Dendritic cell treated with granulocyte-macrophage colony-stimulating factor and Interleukin-4, amounts not matched to agents 40 ng/mL and 50 ng/mL, for 4 days (primary cell): ENCODE measurements at regions not wholly inside any gene's neighbourhood (a gene's known extent, or its start where the extent isn't known, plus 50 kb on each side); places are given as distances from the start of the nearest gene placed in this dataset.

Experiments
- H3K27ac Mint-ChIP-seq: one replicate; pipeline ENCODE4 v1.8.0; 2022; ENCODE audit warnings: mild to moderate bottlenecking, mixed read lengths
- H3K27me3 Mint-ChIP-seq: one replicate; pipeline ENCODE4 v1.8.0; 2022; ENCODE audit warnings: mild to moderate bottlenecking, mixed read lengths
- H3K36me3 Mint-ChIP-seq: one replicate; pipeline ENCODE4 v1.8.0; 2022; ENCODE audit warnings: low read depth, mixed read lengths
- H3K4me1 Mint-ChIP-seq: one replicate; pipeline ENCODE4 v1.8.0; 2022; ENCODE audit warnings: low read depth, mixed read lengths
- H3K4me3 Mint-ChIP-seq: one replicate; pipeline ENCODE4 v1.8.0; 2022; ENCODE audit warnings: mild to moderate bottlenecking, moderate library complexity, mixed read lengths
- H3K9me3 Mint-ChIP-seq: one replicate; pipeline ENCODE4 v1.8.0; 2022; ENCODE audit warnings: mixed read lengths
- intact Hi-C: fragments of 100-400 bp; cut with micrococcal nuclease; formaldehyde crosslinking; loops from one replicate; pipeline ENCODE4 v1.15.0; 2022

DNA sequence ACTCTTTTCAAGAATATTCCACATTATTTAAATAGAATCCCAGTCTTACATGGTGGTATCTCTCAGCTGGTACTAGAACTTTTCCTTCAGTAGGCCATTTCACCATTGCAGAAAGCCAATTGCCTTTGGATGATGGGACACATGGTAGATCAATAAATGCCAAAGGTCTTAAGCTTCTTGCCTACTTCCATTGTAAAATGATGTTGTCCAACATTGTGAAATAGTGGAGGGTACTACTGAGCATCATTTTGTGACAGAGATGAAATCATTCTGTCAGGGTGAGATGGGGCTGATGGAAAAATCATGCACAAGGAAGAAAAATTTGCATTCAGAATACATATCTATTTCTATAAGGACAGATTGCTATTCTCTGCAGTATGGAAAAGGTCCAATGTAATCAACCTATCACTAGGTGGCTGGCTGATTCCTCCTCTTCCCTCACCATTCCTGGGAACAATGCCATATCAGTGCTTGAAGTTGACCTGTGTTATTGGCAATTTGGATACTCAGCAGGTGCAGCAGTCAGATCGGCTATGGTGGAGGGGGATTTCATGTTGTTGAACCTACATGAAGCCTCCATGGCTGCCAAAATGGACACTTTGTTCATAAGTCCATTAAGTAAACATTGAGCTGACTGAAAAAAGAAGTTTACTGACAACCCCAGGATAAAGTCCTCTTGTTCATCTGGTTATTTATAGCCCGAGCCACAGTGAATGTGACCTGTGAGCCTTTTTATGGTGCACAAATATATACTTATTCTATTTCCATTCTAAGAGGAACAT lies 596.9 kb upstream of the ARPP21 start:
- Mint-ChIP-seq H3K36me3 (no peaks in the 10 kb centered on the region), H3K27me3 (no peaks in the 10 kb centered on the region), H3K27ac (no peak overlapping the region), H3K4me3 (no peak overlapping the region), H3K9me3 (peaks cover 10% of the 10 kb centered on the region), H3K4me1 (no peaks in the 10 kb centered on the region)
- intact Hi-C loops = no loop called here

DNA sequence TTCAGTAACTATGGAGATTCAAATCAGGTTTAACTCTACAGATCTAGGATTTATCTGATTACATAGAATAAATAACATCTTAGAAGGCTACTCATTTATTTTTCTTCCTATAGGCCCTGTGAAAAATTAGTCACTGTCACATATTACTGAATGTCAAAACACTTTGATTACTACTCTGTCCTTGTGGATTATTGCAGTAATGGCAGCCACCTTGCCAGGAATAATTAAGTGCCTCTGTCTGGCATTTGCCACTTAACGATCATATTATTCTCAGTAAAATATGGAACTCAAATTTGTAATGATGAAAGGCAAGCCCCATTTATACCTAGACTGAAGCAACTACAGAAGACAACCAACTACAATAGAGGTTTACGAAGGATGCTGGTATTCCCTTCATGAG lies 596.3 kb upstream of the ARPP21 start:
- Mint-ChIP-seq H3K9me3 (peaks cover 10% of the 10 kb centered on the region), H3K4me3 (no peak overlapping the region), H3K27me3 (no peaks in the 10 kb centered on the region), H3K4me1 (no peaks in the 10 kb centered on the region), H3K36me3 (no peaks in the 10 kb centered on the region), H3K27ac (no peak overlapping the region)
- intact Hi-C loops = no loop called here

DNA sequence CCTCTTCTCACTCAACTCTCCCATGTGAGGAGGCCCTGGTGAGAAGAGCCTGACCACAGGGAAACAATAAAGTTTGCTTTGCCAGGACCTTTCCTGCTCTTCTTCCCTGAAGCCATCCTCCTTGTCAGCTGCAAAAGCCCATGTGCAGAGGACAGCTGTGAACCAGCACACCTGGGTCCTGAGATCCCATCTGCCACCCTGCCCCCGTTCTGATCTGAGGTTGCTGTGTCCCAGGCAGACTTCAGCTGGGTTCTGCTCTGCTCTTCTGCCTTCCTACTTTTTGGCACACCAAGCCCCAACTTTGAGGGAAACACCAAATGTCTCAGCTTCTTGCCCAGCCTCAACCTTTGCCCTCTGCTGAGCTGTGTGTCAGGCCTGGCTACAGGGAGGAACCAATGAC lies 595.1 kb upstream of the ARPP21 start:
- Mint-ChIP-seq H3K27ac (no peak overlapping the region), H3K27me3 (no peaks in the 10 kb centered on the region), H3K36me3 (no peaks in the 10 kb centered on the region), H3K9me3 (peaks cover 10% of the 10 kb centered on the region), H3K4me3 (no peak overlapping the region), H3K4me1 (no peaks in the 10 kb centered on the region)
- intact Hi-C loops = no loop called here

DNA sequence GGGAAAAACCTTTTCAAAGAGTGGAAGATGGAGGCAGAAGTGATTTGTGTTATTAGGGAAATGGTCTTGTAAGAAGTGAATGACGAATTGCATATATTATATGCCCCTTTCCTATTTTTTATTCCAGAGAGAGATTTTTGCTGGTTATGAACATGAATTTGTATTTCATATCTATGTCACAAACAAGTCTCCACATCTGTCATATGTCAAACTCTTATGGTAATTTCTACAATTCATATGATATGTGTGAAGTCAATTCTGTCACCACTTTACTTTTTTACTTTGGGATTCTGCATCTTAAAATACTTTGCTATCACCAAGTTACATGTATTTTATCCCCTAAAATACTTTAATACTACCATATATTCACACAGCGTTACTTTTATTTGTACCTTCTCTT lies 594.2 kb upstream of the ARPP21 start:
- Mint-ChIP-seq H3K4me1 (no peaks in the 10 kb centered on the region), H3K27ac (no peak overlapping the region), H3K27me3 (no peaks in the 10 kb centered on the region)

DNA sequence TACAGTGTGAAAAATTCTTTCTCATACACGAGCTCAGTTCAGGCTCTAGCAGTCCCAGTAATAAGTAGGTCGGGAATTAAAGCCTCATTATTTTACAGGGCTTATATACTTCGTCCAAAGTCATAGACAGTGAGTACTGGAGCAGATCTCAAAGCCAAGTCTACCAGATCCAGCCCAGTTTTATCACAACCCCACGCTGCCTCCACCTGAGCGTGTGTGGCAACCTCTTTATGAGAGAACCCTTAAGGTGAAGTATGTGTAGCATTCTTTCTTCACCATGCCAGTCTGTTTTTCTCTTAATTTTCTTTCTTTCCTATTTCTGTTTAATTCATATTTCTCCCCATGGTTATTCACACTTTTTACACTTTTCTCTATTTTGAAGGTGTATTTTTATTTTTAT lies 574.6 kb upstream of the ARPP21 start:
- no peaks in the 10 kb centered on the region for H3K36me3 Mint-ChIP-seq
- peaks cover 30% of the 10 kb centered on the region for H3K9me3 Mint-ChIP-seq
- intact Hi-C loops = no loop called here
- no peak overlapping the region for H3K4me3 Mint-ChIP-seq
- no peak overlapping the region for H3K27ac Mint-ChIP-seq
- no peaks in the 10 kb centered on the region for H3K27me3 Mint-ChIP-seq
- no peaks in the 10 kb centered on the region for H3K4me1 Mint-ChIP-seq

More for the DNA sequence above, 594.2 kb upstream of the ARPP21 start:
- Mint-ChIP-seq H3K36me3 (no peaks in the 10 kb centered on the region), H3K4me3 (no peak overlapping the region), H3K9me3 (peaks cover 10% of the 10 kb centered on the region)
- intact Hi-C loops = no loop called here

DNA sequence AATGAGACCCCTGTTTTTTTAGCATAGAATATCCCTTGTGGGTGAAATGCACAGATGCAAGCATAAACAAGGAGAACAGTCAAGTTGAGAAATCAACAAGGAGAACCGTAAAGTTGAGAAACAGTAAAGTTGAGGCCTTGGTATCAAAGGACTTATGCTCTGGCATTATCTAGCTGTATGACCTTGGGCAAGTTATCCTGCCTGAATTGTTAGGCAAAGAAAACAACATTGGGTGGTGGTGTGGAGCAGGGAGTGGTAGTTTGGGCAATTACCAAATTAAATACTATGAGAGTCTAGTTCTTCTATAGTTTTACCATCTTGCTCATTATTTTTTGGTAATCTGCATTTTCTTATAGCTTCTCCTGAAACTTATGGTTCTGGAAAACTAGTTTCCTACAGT lies 573.4 kb upstream of the ARPP21 start:
- no peak overlapping the region for H3K4me3 Mint-ChIP-seq
- no peaks in the 10 kb centered on the region for H3K4me1 Mint-ChIP-seq
- no peaks in the 10 kb centered on the region for H3K36me3 Mint-ChIP-seq
- no peak overlapping the region for H3K27ac Mint-ChIP-seq
- intact Hi-C loops = no loop called here
- no peaks in the 10 kb centered on the region for H3K27me3 Mint-ChIP-seq
- peaks cover 30% of the 10 kb centered on the region for H3K9me3 Mint-ChIP-seq

DNA sequence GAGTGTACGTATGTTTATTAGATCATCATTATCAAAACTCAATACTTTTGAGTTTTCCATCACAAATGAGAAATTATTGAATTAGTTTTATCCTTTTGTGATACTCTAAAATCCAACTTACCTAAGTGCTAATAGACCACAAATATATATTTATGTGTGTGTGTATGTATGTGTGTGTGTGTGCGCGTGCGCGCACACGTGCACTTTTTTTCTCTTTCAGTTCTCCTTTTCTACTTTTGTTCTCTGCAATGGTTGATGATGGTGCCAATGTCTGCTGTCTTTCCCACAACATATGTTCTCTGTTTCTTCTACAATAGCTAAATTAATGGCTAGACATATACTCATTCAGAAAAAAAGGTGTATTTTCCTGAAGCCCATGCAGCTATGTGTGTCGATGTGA lies 571.6 kb upstream of the ARPP21 start:
- no peak overlapping the region for H3K4me3 Mint-ChIP-seq
- H3K27me3 Mint-ChIP-seq = no peaks in the 10 kb centered on the region
- no peaks in the 10 kb centered on the region for H3K36me3 Mint-ChIP-seq
- H3K4me1 Mint-ChIP-seq = no peaks in the 10 kb centered on the region
- H3K9me3 Mint-ChIP-seq = peaks cover 30% of the 10 kb centered on the region
- H3K27ac Mint-ChIP-seq = no peak overlapping the region
- intact Hi-C loops = no loop called here

DNA sequence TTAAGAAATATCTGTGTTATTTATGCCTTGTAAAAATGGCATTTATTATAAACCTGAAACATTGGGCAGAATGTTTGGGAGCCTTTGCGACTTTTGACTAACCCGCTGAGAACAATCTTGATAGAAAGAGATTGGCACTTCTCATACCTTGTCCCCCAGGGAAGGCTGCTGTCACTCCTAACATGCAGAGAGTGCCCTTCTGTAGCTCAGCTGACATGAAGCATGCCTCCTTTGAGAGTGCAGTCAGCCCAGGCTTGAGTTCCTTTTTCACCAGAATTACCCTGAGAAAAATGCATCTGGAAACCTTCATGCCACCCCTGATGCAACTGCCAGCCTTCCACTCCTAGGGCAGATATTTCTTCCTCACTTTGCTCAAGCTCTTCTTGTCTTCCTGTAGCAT lies 569.2 kb upstream of the ARPP21 start:
- Mint-ChIP-seq H3K27me3 (no peaks in the 10 kb centered on the region), H3K4me1 (no peaks in the 10 kb centered on the region), H3K27ac (no peak overlapping the region), H3K36me3 (no peaks in the 10 kb centered on the region), H3K9me3 (peaks cover 30% of the 10 kb centered on the region), H3K4me3 (no peak overlapping the region)
- intact Hi-C loops = no loop called here

DNA sequence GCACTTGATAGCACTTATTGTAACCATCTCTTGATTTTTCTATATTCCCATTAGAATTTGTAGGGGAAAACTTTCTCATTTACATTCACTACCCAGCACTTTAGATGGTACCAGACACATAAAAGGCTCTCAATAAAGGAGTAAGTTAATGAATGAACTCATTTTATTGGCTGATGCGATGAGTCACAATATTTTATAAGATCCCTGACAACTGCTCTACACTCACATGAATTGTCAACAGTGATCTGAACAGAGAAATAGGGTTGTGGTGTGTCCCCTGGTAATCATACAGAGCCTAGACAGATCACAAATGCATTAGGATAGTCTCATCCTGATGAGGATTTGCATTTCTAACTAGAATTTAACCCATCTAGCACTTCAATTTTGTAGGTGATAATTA lies 567.6 kb upstream of the ARPP21 start:
- Mint-ChIP-seq H3K27me3 (no peaks in the 10 kb centered on the region), H3K4me1 (no peaks in the 10 kb centered on the region), H3K27ac (no peak overlapping the region), H3K4me3 (no peak overlapping the region), H3K9me3 (peaks cover 33% of the 10 kb centered on the region), H3K36me3 (no peaks in the 10 kb centered on the region)
- intact Hi-C loops = no loop called here

DNA sequence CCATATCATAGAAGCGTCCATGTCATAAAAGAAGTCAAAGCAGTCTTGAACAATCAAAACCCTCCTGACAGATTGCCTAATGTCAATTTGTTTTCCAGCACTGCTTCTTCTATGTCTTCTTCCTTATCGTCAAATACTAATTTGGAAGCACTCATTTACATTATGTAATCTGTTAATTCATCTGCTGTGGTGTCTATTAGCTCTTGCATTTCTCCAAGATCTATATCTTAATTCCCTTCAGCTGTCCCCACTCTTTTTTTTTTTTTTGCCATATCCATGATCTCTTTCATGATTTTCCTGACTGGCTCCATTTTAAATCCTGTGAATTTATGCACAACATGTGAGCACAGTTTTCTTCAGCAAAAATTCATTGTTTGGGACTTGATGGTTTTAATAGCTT lies 560.5 kb upstream of the ARPP21 start:
- no peak overlapping the region for H3K27ac Mint-ChIP-seq
- H3K27me3 Mint-ChIP-seq = no peaks in the 10 kb centered on the region
- peaks cover 8% of the 10 kb centered on the region for H3K9me3 Mint-ChIP-seq
- H3K4me1 Mint-ChIP-seq = no peaks in the 10 kb centered on the region
- intact Hi-C loops = no loop called here
- H3K36me3 Mint-ChIP-seq = no peaks in the 10 kb centered on the region
- H3K4me3 Mint-ChIP-seq = no peak overlapping the region

DNA sequence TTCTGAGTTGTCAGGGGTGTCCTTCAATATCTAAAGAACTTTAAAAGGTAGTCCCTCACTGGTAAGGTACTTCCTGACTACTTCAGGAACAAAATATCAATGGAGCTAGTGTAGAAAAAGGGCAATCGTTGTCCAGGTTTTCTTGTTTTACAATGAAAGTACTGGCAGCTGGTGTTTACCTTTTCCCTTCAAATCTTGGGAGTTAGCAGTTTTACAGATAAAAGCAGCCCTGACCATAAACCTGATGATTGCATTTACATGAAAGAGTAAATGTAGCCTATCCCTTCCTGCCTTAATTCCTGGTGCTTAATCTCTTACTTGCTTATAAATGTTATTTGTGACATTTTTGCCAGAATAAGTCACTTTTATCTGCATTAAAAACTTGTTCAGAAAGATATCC lies 559.9 kb upstream of the ARPP21 start:
- Mint-ChIP-seq H3K9me3 (peaks cover 8% of the 10 kb centered on the region), H3K36me3 (no peaks in the 10 kb centered on the region), H3K4me1 (no peaks in the 10 kb centered on the region), H3K27ac (no peak overlapping the region), H3K27me3 (no peaks in the 10 kb centered on the region), H3K4me3 (no peak overlapping the region)
- intact Hi-C loops = no loop called here

DNA sequence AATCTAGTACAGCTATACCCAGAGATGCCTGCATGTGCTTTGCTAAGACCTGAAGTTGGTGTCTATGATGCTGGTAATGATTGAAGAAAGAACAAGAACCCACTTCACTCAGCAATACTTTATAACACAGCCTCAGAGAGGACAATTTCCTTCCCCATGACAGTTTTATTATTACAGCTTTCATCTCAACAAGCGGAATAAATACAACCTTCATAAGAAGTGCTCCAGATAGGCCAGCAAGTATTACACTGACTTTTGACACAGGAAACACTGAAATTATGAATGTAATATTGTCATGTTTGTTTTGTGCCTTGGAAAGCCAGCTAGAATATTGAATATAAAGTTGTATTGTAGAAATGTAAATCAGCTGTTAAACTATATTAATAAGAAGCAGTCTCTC lies 557.4 kb upstream of the ARPP21 start:
- intact Hi-C loops = no loop called here
- H3K9me3 Mint-ChIP-seq = peaks cover 14% of the 10 kb centered on the region

DNA sequence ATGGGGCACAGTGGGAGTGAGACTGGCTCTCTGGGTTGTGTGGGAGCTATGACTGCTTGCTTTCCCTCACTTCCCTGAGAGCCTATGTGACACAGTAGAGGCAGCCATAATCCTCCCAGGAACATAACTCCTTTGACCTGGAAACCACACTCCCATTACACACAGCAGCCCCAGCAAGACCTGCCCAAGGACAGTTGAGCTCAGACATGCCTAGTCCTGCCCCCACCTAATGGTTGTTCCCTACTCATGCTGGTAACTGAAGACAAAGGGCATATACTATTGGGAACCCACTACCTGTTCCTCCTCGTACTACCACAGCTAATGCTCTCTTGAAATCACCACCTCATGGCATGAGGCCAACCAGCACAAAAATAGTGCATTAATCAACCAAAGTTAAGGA lies 550.4 kb upstream of the ARPP21 start:
- no peak overlapping the region for H3K27ac Mint-ChIP-seq
- no peak overlapping the region for H3K4me3 Mint-ChIP-seq
- H3K27me3 Mint-ChIP-seq = no peaks in the 10 kb centered on the region
- H3K4me1 Mint-ChIP-seq = no peaks in the 10 kb centered on the region
- intact Hi-C loops = no loop called here
- peaks cover 66% of the 10 kb centered on the region for H3K9me3 Mint-ChIP-seq
- H3K36me3 Mint-ChIP-seq = no peaks in the 10 kb centered on the region

More for the DNA sequence above, 557.4 kb upstream of the ARPP21 start:
- Mint-ChIP-seq H3K36me3 (no peaks in the 10 kb centered on the region), H3K4me1 (no peaks in the 10 kb centered on the region), H3K27ac (no peak overlapping the region), H3K4me3 (no peak overlapping the region), H3K27me3 (no peaks in the 10 kb centered on the region)

DNA sequence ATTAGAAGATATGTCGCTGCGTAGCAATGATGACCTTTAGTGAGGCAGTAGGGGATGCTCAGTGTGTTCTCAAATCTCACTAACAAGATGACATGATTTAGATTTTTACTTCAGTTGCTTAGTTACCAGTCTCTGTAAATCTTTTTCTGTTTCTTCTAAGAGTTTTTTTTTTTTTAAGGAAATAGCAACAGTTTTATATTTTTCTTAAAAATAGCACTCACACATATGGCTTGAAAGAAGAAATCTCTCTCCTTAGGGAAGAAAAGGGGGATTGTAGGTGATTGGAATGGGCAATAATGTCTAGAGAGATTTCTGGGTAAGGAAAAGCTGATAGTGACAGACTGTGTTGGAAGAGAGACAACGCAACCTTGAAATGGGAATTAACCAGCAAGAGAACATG lies 524.6 kb upstream of the ARPP21 start:
- H3K4me3 Mint-ChIP-seq = no peak overlapping the region
- no peaks in the 10 kb centered on the region for H3K4me1 Mint-ChIP-seq
- no peaks in the 10 kb centered on the region for H3K27me3 Mint-ChIP-seq
- peaks cover 27% of the 10 kb centered on the region for H3K9me3 Mint-ChIP-seq
- no peak overlapping the region for H3K27ac Mint-ChIP-seq
- intact Hi-C loops = no loop called here
- no peaks in the 10 kb centered on the region for H3K36me3 Mint-ChIP-seq

DNA sequence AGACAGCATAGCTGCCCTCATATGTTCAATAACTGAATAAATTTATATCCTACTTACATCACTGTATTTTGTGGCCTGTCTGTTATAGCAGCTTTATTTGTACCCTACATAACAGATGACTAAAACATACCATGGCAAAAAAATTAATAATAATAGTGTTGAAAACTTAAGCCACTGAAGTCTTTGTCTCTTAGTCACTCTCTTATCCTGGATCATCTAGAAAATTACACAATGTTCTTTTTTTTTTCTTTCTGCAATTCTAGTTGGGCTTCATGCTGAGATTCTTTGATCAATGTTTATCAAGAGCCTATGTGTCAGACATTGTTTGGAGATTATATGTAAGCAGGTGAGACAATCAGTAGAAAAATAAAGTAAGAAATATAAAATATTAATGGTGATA lies 519.3 kb upstream of the ARPP21 start:
- Mint-ChIP-seq H3K27ac (no peak overlapping the region), H3K4me3 (no peak overlapping the region), H3K9me3 (peaks cover 30% of the 10 kb centered on the region), H3K4me1 (no peaks in the 10 kb centered on the region), H3K27me3 (no peaks in the 10 kb centered on the region), H3K36me3 (no peaks in the 10 kb centered on the region)
- intact Hi-C loops = no loop called here
